ENCODE measurements at regions not wholly inside any gene's neighbourhood (a gene's known extent, or its start where the extent isn't known, plus 50 kb on each side); places are given as distances from the start of the nearest gene placed in this dataset.
A peak's percentile ranks its signal among the peaks of the same experiment; 100 is the strongest.
"Not testable (repeated sequence)": the region's sequence is repeated elsewhere in the genome, so short reads cannot be mapped to it uniquely, and the experiment has no call there.

- no peak overlapping the region for H3K4me3 ChIP-seq (ENCODE audit: low read length)
- DNase-seq (ENCODE audit: low read depth) = no peak
- no peak for TF ChIP-seq CTCF (conservative IDR thresholded peaks at IDR 0.05; ENCODE audit: low read depth, low read length)
Observed at GRCh38 chr16:59859676-59860402, 1125.7 kb upstream of the GOT2 start.

GRCh38 chr16:59854846-59855439 is 1120.8 kb upstream of the GOT2 start:
- no peak overlapping the region for H3K4me3 ChIP-seq (ENCODE audit: low read length)

GRCh38 chr16:59849716-59850115 is 1115.6 kb upstream of the GOT2 start:
- H3K4me3 ChIP-seq (ENCODE audit: low read length) = no peak overlapping the region
- no peak for DNase-seq (ENCODE audit: low read depth)
- TF ChIP-seq CTCF (conservative IDR thresholded peaks at IDR 0.05; ENCODE audit: low read depth, low read length) = no peak

More at GRCh38 chr16:59854846-59855439, 1120.8 kb upstream of the GOT2 start:
- DNase-seq (ENCODE audit: low read depth) = no peak
- TF ChIP-seq CTCF (conservative IDR thresholded peaks at IDR 0.05; ENCODE audit: low read depth, low read length) = no peak

- no peak overlapping the region for H3K4me3 ChIP-seq (ENCODE audit: low read length)
- peak; percentile 57 for DNase-seq (ENCODE audit: low read depth)
- TF ChIP-seq CTCF (conservative IDR thresholded peaks at IDR 0.05; ENCODE audit: low read depth, low read length) = no peak
Observed at GRCh38 chr16:59848296-59848695, 1114.2 kb upstream of the GOT2 start.

- no peak for DNase-seq (ENCODE audit: low read depth)
- TF ChIP-seq CTCF (conservative IDR thresholded peaks at IDR 0.05; ENCODE audit: low read depth, low read length) = no peak
- H3K4me3 ChIP-seq (ENCODE audit: low read length) = no peak overlapping the region
Observed at GRCh38 chr16:59840169-59840568, 1106.1 kb upstream of the GOT2 start.

GRCh38 chr16:59826767-59827166 is 1092.7 kb upstream of the GOT2 start:
- no peak for TF ChIP-seq CTCF (conservative IDR thresholded peaks at IDR 0.05; ENCODE audit: low read depth, low read length)
- no peak for DNase-seq (ENCODE audit: low read depth)
- no peak overlapping the region for H3K4me3 ChIP-seq (ENCODE audit: low read length)

- H3K4me3 ChIP-seq (ENCODE audit: low read length); DNase-seq (ENCODE audit: low read depth): not testable (repeated sequence)
Observed at GRCh38 chr16:59809488-59809887, 1075.4 kb upstream of the GOT2 start.
